Activated CD4-positive, alpha-beta T cell treated with anti-CD3 and anti-CD28 coated beads, Interleukin-2, amount 10 ng/mL, durations not matched to agents 7 days and 5 days (primary cell): ENCODE measurements at regions not wholly inside any gene's neighbourhood (a gene's known extent, or its start where the extent isn't known, plus 50 kb on each side); places are given as distances from the start of the nearest gene placed in this dataset.

Experiments used
- CTCF ChIA-PET: fragments of 350-600 bp; sonication (Branson Sonifier 250); formaldehyde crosslinking; loops from one replicate; lab custom pipeline; 2021; ENCODE audit warnings: antibody characterized with exemption; lab: Charles Lee
- POLR2A ChIA-PET: fragments of 350-600 bp; sonication (Branson Sonifier 250); formaldehyde crosslinking; loops from one replicate; lab custom pipeline; 2021; ENCODE audit warnings: antibody characterized with exemption; lab: Charles Lee
- DNase-seq: peaks from one replicate; pipeline ENCODE4 v3.0.0-alpha.2; 2020
- H3K27ac Mint-ChIP-seq: one replicate; pipeline ENCODE4 v1.8.0; 2021; ENCODE audit warnings: mild to moderate bottlenecking, moderate library complexity, mixed read lengths
- H3K27me3 Mint-ChIP-seq: one replicate; pipeline ENCODE4 v1.8.0; 2021; ENCODE audit warnings: mixed read lengths
- H3K36me3 Mint-ChIP-seq: one replicate; pipeline ENCODE4 v1.8.0; 2021; ENCODE audit warnings: low read depth, mixed read lengths
- H3K4me1 Mint-ChIP-seq: one replicate; pipeline ENCODE4 v1.8.0; 2021; ENCODE audit warnings: mixed read lengths
- H3K4me3 Mint-ChIP-seq: one replicate; pipeline ENCODE4 v1.8.0; 2021; ENCODE audit warnings: mild to moderate bottlenecking, moderate library complexity, mixed read lengths
- H3K9me3 Mint-ChIP-seq: one replicate; pipeline ENCODE4 v1.8.0; 2021; ENCODE audit warnings: mixed read lengths

- H3K36me3 Mint-ChIP-seq = no peaks in the 10 kb centered on the region
- ChIA-PET POLR2A (no interaction called here), CTCF (no interaction called here)
- H3K27me3 Mint-ChIP-seq = no peaks in the 10 kb centered on the region
- peaks cover 8% of the 10 kb centered on the region for H3K9me3 Mint-ChIP-seq
- H3K27ac Mint-ChIP-seq = no peak overlapping the region
- no peaks in the 10 kb centered on the region for H3K4me1 Mint-ChIP-seq
- no peak overlapping the region for H3K4me3 Mint-ChIP-seq
- DNase-seq = no peak
These were observed 208.5 kb downstream of the TMEM114 start for GRCh38 chr16:8381814-8382213.

DNA sequence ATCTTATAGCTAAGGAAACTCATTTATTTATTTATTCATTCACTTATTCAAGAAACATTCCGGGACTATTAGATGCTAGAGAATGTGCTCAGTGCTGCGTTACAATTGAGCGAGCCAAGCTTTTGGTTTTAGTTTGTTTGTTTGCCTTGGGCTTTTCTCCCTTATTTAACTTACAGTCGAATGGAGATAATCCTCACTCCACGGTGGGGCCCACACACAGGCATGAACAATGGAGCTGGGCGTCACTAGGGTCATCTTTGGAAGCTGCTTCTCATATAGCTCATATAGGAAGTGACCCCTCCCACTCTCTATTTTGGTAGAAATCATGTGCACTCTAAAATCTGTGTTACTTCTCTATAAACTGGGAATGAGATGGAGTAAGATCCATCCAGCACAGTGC lies 210.0 kb downstream of the TMEM114 start:
- POLR2A ChIA-PET = no interaction called here
- Mint-ChIP-seq H3K27me3 (no peaks in the 10 kb centered on the region), H3K27ac (no peak overlapping the region), H3K4me3 (no peak overlapping the region), H3K9me3 (peaks cover 8% of the 10 kb centered on the region), H3K36me3 (no peaks in the 10 kb centered on the region), H3K4me1 (no peaks in the 10 kb centered on the region)
- no peak for DNase-seq
- CTCF ChIA-PET = no interaction called here

DNA sequence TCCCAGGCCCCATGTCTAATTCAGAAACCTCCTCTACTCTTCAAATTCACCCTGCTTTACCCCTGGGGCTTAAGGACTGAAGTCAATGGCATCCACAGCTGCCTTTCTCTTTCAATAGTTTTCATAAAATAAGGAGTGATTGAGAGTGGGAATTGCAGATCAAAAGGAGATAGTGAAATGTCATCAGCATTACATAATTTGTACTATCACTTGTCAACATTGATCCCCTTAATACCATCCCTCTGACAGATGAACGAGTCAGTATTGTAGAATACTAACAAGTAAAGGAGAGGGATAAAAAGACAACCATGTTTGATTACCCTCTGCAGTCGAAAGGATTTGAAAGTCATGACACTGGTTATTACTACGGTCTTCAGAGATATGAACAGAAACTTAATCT lies 212.4 kb downstream of the TMEM114 start:
- Mint-ChIP-seq H3K4me1 (no peaks in the 10 kb centered on the region), H3K36me3 (no peaks in the 10 kb centered on the region), H3K4me3 (no peak overlapping the region), H3K27ac (no peak overlapping the region), H3K27me3 (no peaks in the 10 kb centered on the region), H3K9me3 (peaks cover 8% of the 10 kb centered on the region)
- ChIA-PET CTCF (no interaction called here), POLR2A (no interaction called here)
- DNase-seq = no peak

DNA sequence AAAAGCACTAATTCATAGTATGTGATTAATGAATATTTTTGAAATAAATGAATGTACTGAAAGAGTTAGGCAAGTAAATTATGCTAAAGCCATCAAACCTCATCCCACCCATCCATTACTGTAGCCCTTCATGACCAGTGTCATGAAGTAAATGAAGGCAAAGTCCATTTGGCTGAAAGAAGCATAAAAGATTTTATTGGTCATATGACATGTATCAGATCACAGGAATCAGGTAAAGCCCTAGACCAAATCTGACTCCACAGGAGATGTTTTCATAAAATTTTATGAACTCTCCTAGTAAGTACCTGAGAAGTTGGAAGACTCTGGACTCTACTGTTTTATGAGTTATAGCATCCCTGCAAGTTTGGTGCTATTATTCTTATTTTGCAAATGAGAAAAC lies 213.5 kb downstream of the TMEM114 start:
- H3K9me3 Mint-ChIP-seq = peaks cover 12% of the 10 kb centered on the region
- H3K27me3 Mint-ChIP-seq = no peaks in the 10 kb centered on the region
- H3K4me1 Mint-ChIP-seq = no peaks in the 10 kb centered on the region
- no peaks in the 10 kb centered on the region for H3K36me3 Mint-ChIP-seq
- no peak for DNase-seq
- POLR2A ChIA-PET = no interaction called here
- no peak overlapping the region for H3K4me3 Mint-ChIP-seq
- H3K27ac Mint-ChIP-seq = no peak overlapping the region
- CTCF ChIA-PET = no interaction called here

DNA sequence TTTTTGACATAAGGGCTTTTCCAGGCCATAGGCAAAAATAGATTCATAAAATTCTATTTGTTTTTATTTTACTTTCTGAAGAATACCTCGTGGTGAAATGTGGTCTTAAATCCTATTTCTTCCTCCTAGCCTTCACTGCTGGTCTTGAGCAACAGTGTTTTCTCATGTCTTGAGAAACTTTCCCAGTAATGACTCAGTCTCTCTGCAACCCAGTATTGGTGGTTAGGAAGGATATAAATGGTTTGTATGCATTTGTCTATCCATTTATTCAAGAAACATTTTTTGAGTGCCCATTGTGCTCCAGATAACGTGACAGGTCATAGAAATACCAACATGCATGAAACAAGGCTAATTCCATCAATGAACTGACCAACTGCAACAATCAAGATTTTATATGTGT lies 213.9 kb downstream of the TMEM114 start:
- H3K9me3 Mint-ChIP-seq = peaks cover 12% of the 10 kb centered on the region
- no peaks in the 10 kb centered on the region for H3K36me3 Mint-ChIP-seq
- ChIA-PET CTCF (no interaction called here), POLR2A (no interaction called here)
- DNase-seq = no peak
- no peaks in the 10 kb centered on the region for H3K27me3 Mint-ChIP-seq
- no peak overlapping the region for H3K4me3 Mint-ChIP-seq
- no peaks in the 10 kb centered on the region for H3K4me1 Mint-ChIP-seq
- no peak overlapping the region for H3K27ac Mint-ChIP-seq

GRCh38 chr16:8375232-8375587 lies 215.1 kb downstream of the TMEM114 start:
- CTCF ChIA-PET = no interaction called here

GRCh38 chr16:8374586-8375231 lies 215.6 kb downstream of the TMEM114 start:
- no peaks in the 10 kb centered on the region for H3K4me1 Mint-ChIP-seq
- POLR2A ChIA-PET = no interaction called here

More at GRCh38 chr16:8375232-8375587, 215.1 kb downstream of the TMEM114 start:
- no peak for DNase-seq
- Mint-ChIP-seq H3K27ac (no peak overlapping the region), H3K27me3 (no peaks in the 10 kb centered on the region), H3K4me1 (no peaks in the 10 kb centered on the region), H3K36me3 (no peaks in the 10 kb centered on the region), H3K9me3 (peaks cover 15% of the 10 kb centered on the region), H3K4me3 (no peak overlapping the region)
- POLR2A ChIA-PET = no interaction called here

GRCh38 chr16:8373676-8374431 lies 216.5 kb downstream of the TMEM114 start:
- POLR2A ChIA-PET = no interaction called here
- CTCF ChIA-PET = no interaction called here

More at GRCh38 chr16:8374586-8375231, 215.6 kb downstream of the TMEM114 start:
- no peak overlapping the region for H3K4me3 Mint-ChIP-seq
- H3K27me3 Mint-ChIP-seq = no peaks in the 10 kb centered on the region
- H3K9me3 Mint-ChIP-seq = peaks cover 15% of the 10 kb centered on the region
- no peak overlapping the region for H3K27ac Mint-ChIP-seq
- no peak for DNase-seq
- CTCF ChIA-PET = no interaction called here
- H3K36me3 Mint-ChIP-seq = no peaks in the 10 kb centered on the region

DNA sequence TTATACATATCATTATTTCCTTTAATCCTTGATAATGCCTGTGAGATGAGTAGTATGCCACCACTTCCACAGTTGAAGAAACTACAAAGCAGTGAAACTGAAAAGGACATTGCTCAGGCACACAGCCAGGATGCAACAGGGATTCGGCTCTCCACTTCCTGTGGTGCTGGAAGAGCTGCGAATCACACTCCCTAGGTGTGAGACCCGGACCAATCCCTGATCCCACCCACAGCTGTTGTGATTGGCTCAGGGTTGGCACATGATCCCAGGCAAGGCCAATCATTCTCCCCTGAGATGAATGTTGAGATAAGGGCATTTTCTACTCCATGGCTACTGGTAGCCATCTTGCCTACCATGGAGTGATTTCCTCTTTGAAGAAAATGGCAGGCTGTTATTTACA lies 218.2 kb downstream of the TMEM114 start:
- Mint-ChIP-seq H3K4me3 (no peak overlapping the region), H3K27ac (no peak overlapping the region), H3K4me1 (no peaks in the 10 kb centered on the region), H3K9me3 (peaks cover 10% of the 10 kb centered on the region), H3K27me3 (no peaks in the 10 kb centered on the region), H3K36me3 (no peaks in the 10 kb centered on the region)
- no peak for DNase-seq
- POLR2A ChIA-PET = no interaction called here
- CTCF ChIA-PET = no interaction called here

More at GRCh38 chr16:8373676-8374431, 216.5 kb downstream of the TMEM114 start:
- DNase-seq = no peak
- H3K4me1 Mint-ChIP-seq = no peaks in the 10 kb centered on the region
- H3K27ac Mint-ChIP-seq = no peak overlapping the region
- no peaks in the 10 kb centered on the region for H3K36me3 Mint-ChIP-seq
- H3K4me3 Mint-ChIP-seq = no peak overlapping the region
- H3K27me3 Mint-ChIP-seq = no peaks in the 10 kb centered on the region
- peaks cover 12% of the 10 kb centered on the region for H3K9me3 Mint-ChIP-seq

DNA sequence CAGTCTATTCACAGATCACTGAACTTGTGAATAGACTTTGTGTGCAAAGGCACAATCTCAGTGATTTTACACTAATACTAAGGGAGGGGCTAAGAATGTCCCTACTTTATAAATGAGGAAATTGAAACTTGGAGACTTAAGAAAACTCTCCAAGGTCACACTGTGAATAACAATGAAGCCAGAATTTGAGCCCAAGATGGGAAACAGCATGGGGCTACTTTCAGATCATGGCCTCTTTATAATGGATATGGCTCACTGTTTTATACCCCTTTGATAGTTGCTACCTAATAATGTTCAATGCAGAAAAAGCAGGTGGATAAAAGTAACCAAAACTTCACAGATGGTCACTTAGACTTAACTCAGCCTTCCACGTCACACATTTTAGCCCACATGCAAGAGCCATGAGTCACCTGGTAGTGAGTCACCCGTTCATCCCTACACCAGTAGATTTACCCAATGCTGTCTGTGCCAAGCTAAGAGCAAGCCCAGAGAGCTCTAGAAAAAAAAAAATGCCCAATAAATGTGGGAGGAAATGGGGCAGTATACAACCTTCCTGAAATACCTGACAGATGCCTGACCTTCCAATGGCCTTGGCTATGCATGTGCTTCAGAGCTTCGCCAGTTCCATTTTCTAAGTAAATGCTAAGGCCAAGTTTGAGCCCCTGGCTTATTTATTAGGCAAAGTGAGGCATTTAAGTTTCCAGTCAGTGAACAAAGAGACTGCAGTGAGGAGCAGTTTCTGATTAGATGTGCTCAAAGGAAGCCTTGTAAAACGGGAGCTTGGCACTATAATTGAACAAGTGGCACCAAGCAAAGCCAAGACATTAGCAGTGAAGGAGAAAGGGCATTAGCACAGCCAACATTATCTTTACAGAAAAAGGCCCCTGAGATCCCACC lies 219.7 kb downstream of the TMEM114 start:
- CTCF ChIA-PET = no interaction called here
- Mint-ChIP-seq H3K4me1 (no peaks in the 10 kb centered on the region), H3K4me3 (no peak overlapping the region)

GRCh38 chr16:8358937-8359336 lies 231.4 kb downstream of the TMEM114 start:
- H3K4me3 Mint-ChIP-seq = no peak overlapping the region
- POLR2A ChIA-PET = no interaction called here
- no peak overlapping the region for H3K27ac Mint-ChIP-seq
- H3K9me3 Mint-ChIP-seq = no peaks in the 10 kb centered on the region
- H3K4me1 Mint-ChIP-seq = no peaks in the 10 kb centered on the region
- no peak for DNase-seq
- H3K27me3 Mint-ChIP-seq = no peaks in the 10 kb centered on the region
- CTCF ChIA-PET = no interaction called here
- H3K36me3 Mint-ChIP-seq = no peaks in the 10 kb centered on the region

More for the DNA sequence above, 219.7 kb downstream of the TMEM114 start:
- POLR2A ChIA-PET = no interaction called here
- no peaks in the 10 kb centered on the region for H3K27me3 Mint-ChIP-seq
- H3K9me3 Mint-ChIP-seq = peaks cover 10% of the 10 kb centered on the region
- DNase-seq = no peak
- H3K27ac Mint-ChIP-seq = no peak overlapping the region
- H3K36me3 Mint-ChIP-seq = no peaks in the 10 kb centered on the region

DNA sequence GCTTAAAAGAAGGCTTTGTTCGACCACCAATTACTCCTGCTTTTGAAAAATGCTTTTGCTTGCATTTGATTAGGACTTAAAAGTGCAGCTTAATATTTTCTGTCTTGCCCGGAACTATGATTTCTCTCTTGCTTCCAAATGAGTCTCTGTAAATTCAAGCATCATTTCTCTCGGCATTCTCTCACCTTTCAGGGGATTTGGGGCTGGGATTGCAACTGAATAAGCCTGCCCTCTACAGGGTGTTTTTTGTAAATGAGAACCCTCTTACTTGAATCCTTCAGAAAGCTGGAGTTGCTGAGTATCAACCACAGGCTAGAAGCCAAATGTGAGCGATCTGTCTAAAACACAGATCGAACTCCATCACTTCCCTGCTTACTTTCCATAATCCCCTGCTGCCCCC lies 234.6 kb downstream of the TMEM114 start:
- no peaks in the 10 kb centered on the region for H3K36me3 Mint-ChIP-seq
- no peaks in the 10 kb centered on the region for H3K9me3 Mint-ChIP-seq
- ChIA-PET CTCF (no interaction called here), POLR2A (no interaction called here)
- no peaks in the 10 kb centered on the region for H3K27me3 Mint-ChIP-seq
- no peak for DNase-seq
- no peaks in the 10 kb centered on the region for H3K4me1 Mint-ChIP-seq
- H3K27ac Mint-ChIP-seq = no peak overlapping the region
- H3K4me3 Mint-ChIP-seq = no peak overlapping the region

- Mint-ChIP-seq H3K27me3 (no peaks in the 10 kb centered on the region), H3K27ac (no peak overlapping the region), H3K4me3 (no peak overlapping the region), H3K9me3 (peaks cover 2% of the 10 kb centered on the region), H3K4me1 (no peaks in the 10 kb centered on the region), H3K36me3 (no peaks in the 10 kb centered on the region)
- POLR2A ChIA-PET = interaction anchor here (0.6 kb wide), 1 partner anchor 51 kb away, joined by 3 read pairs; no protein-coding TSS in a partner anchor
- no peak for DNase-seq
- CTCF ChIA-PET = no interaction called here
These were observed 244.0 kb downstream of the TMEM114 start for GRCh38 chr16:8346294-8346693.
